ENCODE measurements at regions not wholly inside any gene's neighbourhood (a gene's known extent, or its start where the extent isn't known, plus 50 kb on each side); places are given as distances from the start of the nearest gene placed in this dataset.

- no peak for DNase-seq (ENCODE audit: low spot score)
Measured at GRCh38 chr12:59928416-59928815, 332.6 kb downstream of the SLC16A7 start.

GRCh38 chr12:59929110-59929509 lies 333.3 kb downstream of the SLC16A7 start:
- DNase-seq (ENCODE audit: low spot score), result no peak

- no peak for DNase-seq (ENCODE audit: low spot score)
Measured at GRCh38 chr12:59934486-59934885, 338.7 kb downstream of the SLC16A7 start.

- no peak for DNase-seq (ENCODE audit: low spot score)
Measured at GRCh38 chr12:59936534-59936933, 340.7 kb downstream of the SLC16A7 start.

GRCh38 chr12:59937148-59937547 lies 341.3 kb downstream of the SLC16A7 start:
- no peak for DNase-seq (ENCODE audit: low spot score)

GRCh38 chr12:59938190-59938962 lies 342.5 kb downstream of the SLC16A7 start:
- DNase-seq (ENCODE audit: low spot score), result no peak

GRCh38 chr12:59940631-59941342 lies 345.0 kb downstream of the SLC16A7 start:
- DNase-seq (ENCODE audit: low spot score), result no peak

GRCh38 chr12:59941461-59941860 lies 345.6 kb downstream of the SLC16A7 start:
- DNase-seq (ENCODE audit: low spot score), result no peak

- DNase-seq (ENCODE audit: low spot score), result no peak
Measured at GRCh38 chr12:59944177-59944576, 348.3 kb downstream of the SLC16A7 start.

- no peak for DNase-seq (ENCODE audit: low spot score)
Measured at GRCh38 chr12:59946635-59947034, 350.8 kb downstream of the SLC16A7 start.

GRCh38 chr12:59963546-59963945 lies 367.7 kb downstream of the SLC16A7 start:
- no peak for DNase-seq (ENCODE audit: low spot score)

- DNase-seq (ENCODE audit: low spot score), result no peak
Measured at GRCh38 chr12:59972905-59973304, 377.1 kb downstream of the SLC16A7 start.

GRCh38 chr12:59973515-59973914 lies 377.7 kb downstream of the SLC16A7 start:
- DNase-seq (ENCODE audit: low spot score), result no peak

- DNase-seq (ENCODE audit: low spot score), result no peak
Measured at GRCh38 chr12:59977779-59978178, 381.9 kb downstream of the SLC16A7 start.

- DNase-seq (ENCODE audit: low spot score), result no peak
Measured at GRCh38 chr12:59980476-59980875, 384.6 kb downstream of the SLC16A7 start.

GRCh38 chr12:59999291-59999690 lies 403.5 kb downstream of the SLC16A7 start:
- no peak for DNase-seq (ENCODE audit: low spot score)

- DNase-seq (ENCODE audit: low spot score), result no peak
Measured at GRCh38 chr12:60010486-60010885, 414.7 kb downstream of the SLC16A7 start.

GRCh38 chr12:60012659-60013058 lies 416.8 kb downstream of the SLC16A7 start:
- DNase-seq (ENCODE audit: low spot score), result no peak

GRCh38 chr12:60014436-60014835 lies 418.6 kb downstream of the SLC16A7 start:
- no peak for DNase-seq (ENCODE audit: low spot score)

GRCh38 chr12:60020068-60020467 lies 424.2 kb downstream of the SLC16A7 start:
- DNase-seq (ENCODE audit: low spot score), result no peak

GRCh38 chr12:60021235-60021634 lies 425.4 kb downstream of the SLC16A7 start:
- DNase-seq (ENCODE audit: low spot score), result no peak

GRCh38 chr12:60027266-60027665 lies 431.4 kb downstream of the SLC16A7 start:
- DNase-seq (ENCODE audit: low spot score), result no peak

- no peak for DNase-seq (ENCODE audit: low spot score)
Measured at GRCh38 chr12:60034147-60034546, 438.3 kb downstream of the SLC16A7 start.

- DNase-seq (ENCODE audit: low spot score), result no peak
Measured at GRCh38 chr12:60035835-60036234, 440.0 kb downstream of the SLC16A7 start.
